SK-N-SH (cell line): ENCODE measurements at regions not wholly inside any gene's neighbourhood (a gene's known extent, or its start where the extent isn't known, plus 50 kb on each side); places are given as distances from the start of the nearest gene placed in this dataset.

Experiments
- CTCF ChIA-PET: fragments of 300-600, 350-600 bp; formaldehyde crosslinking; extraction: SDS; loops from one replicate; lab custom pipeline; 2021; lab: Yijun Ruan, JAX
- POLR2A ChIA-PET: fragments of 350-600 bp; sonication (Branson Sonifier 250); formaldehyde crosslinking; extraction: SDS; loops from one replicate; lab custom pipeline; 2020; ENCODE audit warnings: antibody characterized with exemption, inconsistent platforms; lab: Yijun Ruan, JAX
- DNase-seq: peaks from one replicate; pipeline ENCODE4 v3.0.0; 2012
- H2AFZ ChIP-seq: fragments of 200-600 bp; sonication (generic); 2 replicates; pipeline ENCODE4 v1.8.1; 2016; ENCODE audit warnings: antibody characterized with exemption, mild to moderate bottlenecking, low read depth
- H3F3A ChIP-seq: fragments of 200-600 bp; sonication (generic); replicated peaks from 2 replicates; pipeline ENCODE3; 2016; ENCODE audit warnings: antibody characterized with exemption, mild to moderate bottlenecking; ENCODE audit not compliant: insufficient read depth
- H3K27ac ChIP-seq, 2 experiments: fragments of 200-500 bp in 1 of 2; fragments of 200-600 bp in 1 of 2; sonication (Bioruptor generic) in 1 of 2; sonication (generic), shearing (Covaris generic) in 1 of 2; 2 replicates each; pipeline versions ENCODE4 v1.5.1 to v1.6.1; 2014 to 2016; ENCODE audit warnings: low read depth in 2 of 2, inconsistent platforms in 1 of 2, low read length in 1 of 2, mild to moderate bottlenecking in 1 of 2, mixed read lengths in 1 of 2
- H3K27me3 ChIP-seq: fragments of 200-600 bp; sonication (generic), shearing (Covaris generic); 2 replicates; pipeline ENCODE4 v1.6.1; 2016; ENCODE audit warnings: mixed run types; ENCODE audit not compliant: insufficient read depth
- H3K36me3 ChIP-seq, 2 experiments: fragments of 200-500 bp in 1 of 2; fragments of 200-600 bp in 1 of 2; sonication (Bioruptor generic) in 1 of 2; sonication (generic) in 1 of 2; replicated peaks in 1 of 2; 2 replicates each; pipeline versions ENCODE3 to v1.5.1; 2014 to 2016; ENCODE audit warnings: low read length in 1 of 2, mild to moderate bottlenecking in 1 of 2; ENCODE audit not compliant: insufficient read depth in 2 of 2, control insufficient read depth in 1 of 2
- H3K4me1 ChIP-seq, 2 experiments: fragments of 200-500 bp in 1 of 2; fragments of 200-600 bp in 1 of 2; sonication (Bioruptor generic) in 1 of 2; sonication (generic), shearing (Covaris generic) in 1 of 2; 2 replicates each; pipeline versions ENCODE4 v1.5.1 to v1.6.1; 2014 to 2016; ENCODE audit warnings: low read depth in 1 of 2, low read length in 1 of 2, mixed run types in 1 of 2; ENCODE audit not compliant: insufficient read depth in 2 of 2, control insufficient read depth in 1 of 2
- H3K4me2 ChIP-seq: fragments of 200-600 bp; sonication (generic), shearing (Covaris generic); 2 replicates; pipeline ENCODE4 v1.6.1; 2017; ENCODE audit warnings: mixed run types
- H3K4me3 ChIP-seq, 2 experiments: fragments of 200-500 bp in 1 of 2; fragments of 200-600 bp in 1 of 2; sonication (Bioruptor generic) in 1 of 2; sonication (generic), shearing (Covaris generic) in 1 of 2; 2 replicates each; pipeline versions ENCODE4 v1.5.1 to v1.8.1; 2014 to 2016; ENCODE audit warnings: low read depth in 2 of 2, inconsistent platforms in 1 of 2, low read length in 1 of 2, mild to moderate bottlenecking in 1 of 2, mixed read lengths in 1 of 2, moderate library complexity in 1 of 2
- H3K79me2 ChIP-seq: fragments of 200-600 bp; sonication (generic); 2 replicates; pipeline ENCODE4 v1.8.1; 2017; ENCODE audit warnings: mild to moderate bottlenecking; ENCODE audit not compliant: insufficient read depth
- H3K9ac ChIP-seq: fragments of 200-600 bp; sonication (generic); 2 replicates; pipeline ENCODE4 v1.6.1; 2017; ENCODE audit warnings: mixed run types
- H3K9me2 ChIP-seq: fragments of 200-600 bp; sonication (generic); 2 replicates; pipeline ENCODE4 v1.6.1; 2017; ENCODE audit warnings: mixed run types
- H3K9me3 ChIP-seq: fragments of 200-600 bp; sonication (generic); 2 replicates; pipeline ENCODE4 v1.6.1; 2017; ENCODE audit warnings: mixed run types, mild to moderate bottlenecking, moderate library complexity
- H4K20me1 ChIP-seq: fragments of 200-600 bp; sonication (generic); 2 replicates; pipeline ENCODE4 v1.6.1; 2017; ENCODE audit warnings: mild to moderate bottlenecking, mixed run types; ENCODE audit not compliant: insufficient read depth
- ELF1 ChIP-seq: IDR thresholded peaks from 2 replicates; pipeline ENCODE4 v1.4.0; 2012
- FOSL2 ChIP-seq: IDR thresholded peaks from 2 replicates; pipeline ENCODE4 v1.4.0; 2012; ENCODE audit warnings: low read depth, mild to moderate bottlenecking, moderate library complexity, borderline replicate concordance
- GATA2 ChIP-seq: sonication (generic); formaldehyde crosslinking; IDR thresholded peaks from 2 replicates; pipeline ENCODE4 v1.5.0; 2020; ENCODE audit warnings: mild to moderate bottlenecking, missing genetic modification reagents
- JUND ChIP-seq: IDR thresholded peaks from 2 replicates; pipeline ENCODE4 v1.4.0; 2012
- NFIC ChIP-seq: IDR thresholded peaks from 2 replicates; pipeline ENCODE4 v1.4.0; 2012; ENCODE audit warnings: borderline replicate concordance
- RCOR1 ChIP-seq: fragments of 150-350 bp; IDR thresholded peaks from 2 replicates; pipeline ENCODE4 v1.6.1; 2017; ENCODE audit warnings: antibody characterized with exemption, low read length
- RXRA ChIP-seq: IDR thresholded peaks from 2 replicates; pipeline ENCODE4 v1.4.0; 2012; ENCODE audit warnings: low read depth, mild to moderate bottlenecking, borderline replicate concordance
- TAF1 ChIP-seq: IDR thresholded peaks from 2 replicates; pipeline ENCODE4 v1.6.1; 2012; ENCODE audit warnings: low read depth, mild to moderate bottlenecking, low read length, moderate library complexity, borderline replicate concordance
- YY1 ChIP-seq: IDR thresholded peaks from 2 replicates; pipeline ENCODE4 v1.4.0; 2012; ENCODE audit warnings: low read depth, mild to moderate bottlenecking
- WGBS: methylation state at CpG from one replicate; pipeline ENCODE4 v1.1.6; 2017; ENCODE audit warnings: low lambda C conversion rate; 5-methylcytosine and 5-hydroxymethylcytosine counted together
- TF ChIP-seq, protein P1 (sequence below): IDR thresholded peaks from 2 replicates; pipeline ENCODE4 v1.4.0; 2012; ENCODE audit warnings: low read depth, borderline replicate concordance
- TF ChIP-seq, protein P2 (sequence below): IDR thresholded peaks from 2 replicates; pipeline ENCODE4 v1.4.0; 2012; ENCODE audit warnings: low read depth, borderline replicate concordance
- TF ChIP-seq, protein P3 (sequence below): IDR thresholded peaks from 2 replicates; pipeline ENCODE4 v1.4.0; 2012; ENCODE audit warnings: low read depth

DNA sequence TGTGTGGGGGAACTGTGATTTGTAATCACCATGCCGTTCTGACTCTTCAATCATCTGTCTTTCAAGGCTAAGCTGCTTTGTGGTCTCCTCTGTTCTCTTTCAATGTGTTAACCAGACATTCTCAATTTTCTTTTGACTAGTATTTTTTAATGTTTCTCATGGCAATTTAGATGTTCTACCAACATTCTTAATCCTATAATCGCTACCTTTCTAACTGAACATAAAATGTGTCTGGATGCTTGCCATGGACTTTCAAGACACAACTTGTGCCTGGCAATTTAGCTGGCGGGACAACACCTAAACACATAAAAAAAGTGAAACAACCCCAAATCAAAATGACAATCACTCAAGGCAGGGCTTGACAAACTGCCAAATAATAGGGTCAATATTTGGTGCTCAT, 135.0 kb upstream of the ACKR3 start:
- no peak overlapping the region for H3K9ac ChIP-seq
- no peaks in the 10 kb centered on the region for H4K20me1 ChIP-seq
- TF ChIP-seq RCOR1 (no peak), JUND (no peak), RXRA (no peak), FOSL2 (no peak), ELF1 (no peak), NFIC (no peak), YY1 (no peak), TAF1 (no peak)
- TF ChIP-seq, protein P1, sequence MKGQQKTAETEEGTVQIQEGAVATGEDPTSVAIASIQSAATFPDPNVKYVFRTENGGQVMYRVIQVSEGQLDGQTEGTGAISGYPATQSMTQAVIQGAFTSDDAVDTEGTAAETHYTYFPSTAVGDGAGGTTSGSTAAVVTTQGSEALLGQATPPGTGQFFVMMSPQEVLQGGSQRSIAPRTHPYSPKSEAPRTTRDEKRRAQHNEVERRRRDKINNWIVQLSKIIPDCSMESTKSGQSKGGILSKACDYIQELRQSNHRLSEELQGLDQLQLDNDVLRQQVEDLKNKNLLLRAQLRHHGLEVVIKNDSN: no peak
- TF ChIP-seq, protein P2, sequence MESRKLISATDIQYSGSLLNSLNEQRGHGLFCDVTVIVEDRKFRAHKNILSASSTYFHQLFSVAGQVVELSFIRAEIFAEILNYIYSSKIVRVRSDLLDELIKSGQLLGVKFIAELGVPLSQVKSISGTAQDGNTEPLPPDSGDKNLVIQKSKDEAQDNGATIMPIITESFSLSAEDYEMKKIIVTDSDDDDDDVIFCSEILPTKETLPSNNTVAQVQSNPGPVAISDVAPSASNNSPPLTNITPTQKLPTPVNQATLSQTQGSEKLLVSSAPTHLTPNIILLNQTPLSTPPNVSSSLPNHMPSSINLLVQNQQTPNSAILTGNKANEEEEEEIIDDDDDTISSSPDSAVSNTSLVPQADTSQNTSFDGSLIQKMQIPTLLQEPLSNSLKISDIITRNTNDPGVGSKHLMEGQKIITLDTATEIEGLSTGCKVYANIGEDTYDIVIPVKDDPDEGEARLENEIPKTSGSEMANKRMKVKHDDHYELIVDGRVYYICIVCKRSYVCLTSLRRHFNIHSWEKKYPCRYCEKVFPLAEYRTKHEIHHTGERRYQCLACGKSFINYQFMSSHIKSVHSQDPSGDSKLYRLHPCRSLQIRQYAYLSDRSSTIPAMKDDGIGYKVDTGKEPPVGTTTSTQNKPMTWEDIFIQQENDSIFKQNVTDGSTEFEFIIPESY: no peak
- TF ChIP-seq, protein P3, sequence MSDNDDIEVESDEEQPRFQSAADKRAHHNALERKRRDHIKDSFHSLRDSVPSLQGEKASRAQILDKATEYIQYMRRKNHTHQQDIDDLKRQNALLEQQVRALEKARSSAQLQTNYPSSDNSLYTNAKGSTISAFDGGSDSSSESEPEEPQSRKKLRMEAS: no peak
- TF ChIP-seq, all 33 proteins: peak for 0
- H3K9me3 ChIP-seq: no peaks in the 10 kb centered on the region
- H3K27ac ChIP-seq: no peak overlapping the region
- WGBS: 39% methylated on average over 3 of the region's 3 CpGs
- H3K4me2 ChIP-seq: no peak overlapping the region
- H3F3A ChIP-seq: no peaks in the 10 kb centered on the region
- H3K79me2 ChIP-seq: no peaks in the 10 kb centered on the region
- POLR2A ChIA-PET: no interaction called here
- no peaks in the 10 kb centered on the region for H3K9me2 ChIP-seq
- DNase-seq: no peak
- H2AFZ ChIP-seq: no peak overlapping the region
- H3K4me3 ChIP-seq: no peak overlapping the region
- CTCF ChIA-PET: interaction anchor here (0.6 to 0.9 kb wide), 2 partner anchors 12 to 1972 kb away, joined by 3 read pairs; no protein-coding TSS in a partner anchor
- H3K27me3 ChIP-seq: no peaks in the 10 kb centered on the region
- no peaks in the 10 kb centered on the region for H3K4me1 ChIP-seq
- no peaks in the 10 kb centered on the region for H3K36me3 ChIP-seq

DNA sequence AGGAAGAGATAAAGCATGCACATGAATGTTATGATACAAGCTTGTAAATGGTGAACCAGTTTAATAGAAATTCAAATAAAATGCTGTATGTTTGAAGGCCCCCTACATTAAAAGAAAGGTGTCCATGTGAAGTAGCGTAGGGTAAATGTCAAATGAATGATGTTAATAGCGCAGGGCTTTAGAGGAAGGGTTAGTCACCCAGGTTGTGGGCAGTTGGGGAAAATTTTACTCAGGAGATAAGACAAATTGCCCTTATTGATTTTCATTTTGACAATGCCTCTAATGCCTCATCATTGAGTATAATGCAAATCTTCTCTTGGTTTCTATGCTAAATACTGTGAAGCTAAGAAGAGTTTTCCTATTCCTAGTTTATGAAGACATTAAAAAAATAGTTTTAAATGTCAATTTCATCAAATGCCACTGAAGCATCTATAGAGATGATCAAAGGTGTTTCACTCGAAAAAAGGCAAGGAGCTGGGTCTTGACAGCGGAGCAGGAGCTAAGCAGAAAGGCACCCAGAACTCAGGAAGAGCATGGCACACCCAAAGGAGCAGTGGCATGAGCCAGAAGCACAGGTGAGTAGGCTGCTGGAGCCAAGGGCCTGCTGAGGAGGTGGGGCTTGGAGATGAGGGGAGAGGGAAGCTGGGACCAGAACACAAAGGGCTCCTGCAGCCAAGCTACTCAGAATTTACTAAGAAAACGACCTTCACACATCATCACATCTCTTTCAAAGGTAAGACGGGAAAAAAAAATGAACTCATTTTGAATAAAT, 129.3 kb upstream of the ACKR3 start:
- Histone ChIP-seq H3K27me3 (no peaks in the 10 kb centered on the region), H3K79me2 (no peaks in the 10 kb centered on the region), H3K36me3 (no peaks in the 10 kb centered on the region), H4K20me1 (no peaks in the 10 kb centered on the region), H3K27ac (no peak overlapping the region), H3K9ac (no peak overlapping the region), H3K4me1 (no peaks in the 10 kb centered on the region), H3K9me3 (no peaks in the 10 kb centered on the region), H3K9me2 (no peaks in the 10 kb centered on the region), H3K4me2 (no peak overlapping the region), H3K4me3 (no peak overlapping the region), H3F3A (no peaks in the 10 kb centered on the region), H2AFZ (no peak overlapping the region)
- DNase-seq: no peak
- ChIA-PET CTCF (no interaction called here), POLR2A (no interaction called here)
- TF ChIP-seq TAF1 (no peak), GATA2 (no peak), RXRA (no peak), NFIC (no peak)
- TF ChIP-seq, protein P1: no peak
- TF ChIP-seq, protein P2: no peak
- 24% methylated on average over 6 of the region's 6 CpGs for WGBS
